ENCODE measurements at regions not wholly inside any gene's neighbourhood (a gene's known extent, or its start where the extent isn't known, plus 50 kb on each side); places are given as distances from the start of the nearest gene placed in this dataset.
A peak's percentile ranks its signal among the peaks of the same experiment; 100 is the strongest.
"Not testable (repeated sequence)": the region's sequence is repeated elsewhere in the genome, so short reads cannot be mapped to it uniquely, and the experiment has no call there.

- no peak overlapping the region for H3K27ac ChIP-seq (ENCODE audit: low read depth in 2 of 2, low read length in 2 of 2)
- H3K4me3 ChIP-seq (ENCODE audit: low read length in 3 of 3) = no peak overlapping the region
- H3K36me3 ChIP-seq (ENCODE audit: control insufficient read depth in 2 of 3, insufficient read depth in 3 of 3, low read length in 3 of 3) = no peaks in the 10 kb centered on the region
- FAIRE-seq (no peak), DNase-seq (no peak)
- no peak overlapping the region for H3K9ac ChIP-seq (ENCODE audit: low read length in 3 of 3)
- H3K9me3 ChIP-seq (ENCODE audit: control insufficient read depth in 2 of 3, insufficient read depth in 1 of 3, low read length in 3 of 3) = no peaks in the 10 kb centered on the region
- no peak for TF ChIP-seq CTCF (IDR thresholded peaks at IDR 0.05; ENCODE audit: borderline replicate concordance, extremely low read depth, insufficient read depth)
- peaks cover 0 to 8% (median 6%) of the 10 kb centered on the region in 3 donors for H3K4me1 ChIP-seq (ENCODE audit: control insufficient read depth in 2 of 3, insufficient read depth in 2 of 3, low read depth in 1 of 3, low read length in 3 of 3)
- H3K27me3 ChIP-seq (ENCODE audit: control insufficient read depth, insufficient read depth, low read length) = no peaks in the 10 kb centered on the region
- intact Hi-C loops (cut with DNase I) = no loop called here
These were observed 73.6 kb upstream of the COG2 start for GRCh38 chr1:230568676-230569075.

DNA sequence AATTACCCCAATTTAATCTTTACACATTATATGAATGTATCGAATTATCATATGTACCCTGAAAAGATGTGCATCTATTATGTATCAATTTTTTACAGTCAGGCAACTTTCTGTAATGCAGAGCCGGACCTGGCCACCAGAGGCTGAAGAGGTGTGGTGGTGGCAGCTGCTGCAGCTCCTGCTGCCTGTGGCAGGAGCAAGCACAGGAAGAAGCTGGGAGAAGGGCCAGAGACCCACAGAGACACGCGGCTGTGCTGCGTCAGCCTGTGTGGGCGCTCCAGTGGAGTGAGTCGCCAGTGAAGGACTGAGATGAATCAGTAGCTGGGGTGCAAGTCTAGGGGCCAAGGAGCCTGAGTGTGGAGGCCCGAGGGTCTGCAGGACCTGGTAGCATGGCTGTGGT, 74.3 kb upstream of the COG2 start:
- Histone ChIP-seq H3K4me1 (ENCODE audit: control insufficient read depth in 2 of 3, insufficient read depth in 2 of 3, low read depth in 1 of 3, low read length in 3 of 3) (peaks cover 0 to 7% (median 5%) of the 10 kb centered on the region in 3 donors), H3K36me3 (ENCODE audit: control insufficient read depth in 2 of 3, insufficient read depth in 3 of 3, low read length in 3 of 3) (no peaks in the 10 kb centered on the region), H3K27me3 (ENCODE audit: control insufficient read depth, insufficient read depth, low read length) (no peaks in the 10 kb centered on the region), H3K27ac (ENCODE audit: low read depth in 2 of 2, low read length in 2 of 2) (no peak overlapping the region), H3K9me3 (ENCODE audit: control insufficient read depth in 2 of 3, insufficient read depth in 1 of 3, low read length in 3 of 3) (no peaks in the 10 kb centered on the region), H3K9ac (ENCODE audit: low read length in 3 of 3) (no peak overlapping the region), H3K4me3 (ENCODE audit: low read length in 3 of 3) (no peak overlapping the region)
- DNase-seq (no peak), FAIRE-seq (no peak)
- TF ChIP-seq CTCF (IDR thresholded peaks at IDR 0.05; ENCODE audit: borderline replicate concordance, extremely low read depth, insufficient read depth) = peak; percentile 6
- intact Hi-C loops (cut with DNase I) = no loop called here

DNA sequence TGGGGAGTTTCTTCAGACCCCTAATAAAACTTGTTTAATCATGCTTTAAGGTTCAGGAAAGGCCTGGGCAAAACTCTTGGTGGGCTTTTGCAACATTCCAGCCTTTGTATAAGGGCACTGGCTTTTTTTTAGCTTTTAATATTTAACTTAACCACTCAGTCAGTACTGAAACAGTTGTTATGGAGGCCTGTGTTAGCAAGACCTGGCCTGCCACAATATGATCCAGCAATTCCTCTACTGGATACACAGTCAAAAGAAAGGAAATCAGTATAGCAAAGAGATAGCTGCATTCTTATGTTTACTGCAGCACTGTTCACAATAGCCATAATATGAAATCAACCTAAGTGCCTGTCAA, 75.1 kb upstream of the COG2 start:
- intact Hi-C loops (cut with DNase I) = no loop called here
- no peak for TF ChIP-seq CTCF (IDR thresholded peaks at IDR 0.05; ENCODE audit: borderline replicate concordance, extremely low read depth, insufficient read depth)
- FAIRE-seq (no peak), DNase-seq (peak in 1 of 5 donors; percentile 38)
- Histone ChIP-seq H3K4me3 (ENCODE audit: low read length in 3 of 3) (no peak overlapping the region), H3K27ac (ENCODE audit: low read depth in 2 of 2, low read length in 2 of 2) (no peak overlapping the region), H3K4me1 (ENCODE audit: control insufficient read depth in 2 of 3, insufficient read depth in 2 of 3, low read depth in 1 of 3, low read length in 3 of 3) (peaks cover 0 to 2% (median 0%) of the 10 kb centered on the region in 3 donors), H3K9ac (ENCODE audit: low read length in 3 of 3) (no peak overlapping the region), H3K9me3 (ENCODE audit: control insufficient read depth in 2 of 3, insufficient read depth in 1 of 3, low read length in 3 of 3) (no peaks in the 10 kb centered on the region), H3K27me3 (ENCODE audit: control insufficient read depth, insufficient read depth, low read length) (no peaks in the 10 kb centered on the region), H3K36me3 (ENCODE audit: control insufficient read depth in 2 of 3, insufficient read depth in 3 of 3, low read length in 3 of 3) (no peaks in the 10 kb centered on the region)

GRCh38 chr1:230566532-230567220, 75.6 kb upstream of the COG2 start:
- FAIRE-seq; DNase-seq; H3K36me3 ChIP-seq (ENCODE audit: control insufficient read depth in 2 of 3, insufficient read depth in 3 of 3, low read length in 3 of 3); H3K27ac ChIP-seq (ENCODE audit: low read depth in 2 of 2, low read length in 2 of 2); H3K4me1 ChIP-seq (ENCODE audit: control insufficient read depth in 2 of 3, insufficient read depth in 2 of 3, low read depth in 1 of 3, low read length in 3 of 3); H3K4me3 ChIP-seq (ENCODE audit: low read length in 3 of 3); H3K9me3 ChIP-seq (ENCODE audit: control insufficient read depth in 2 of 3, insufficient read depth in 1 of 3, low read length in 3 of 3); H3K9ac ChIP-seq (ENCODE audit: low read length in 3 of 3); H3K27me3 ChIP-seq (ENCODE audit: control insufficient read depth, insufficient read depth, low read length); intact Hi-C loops (cut with DNase I): not testable (repeated sequence)
